Lower leg skin (tissue), 3 donors: ENCODE measurements at regions not wholly inside any gene's neighbourhood (a gene's known extent, or its start where the extent isn't known, plus 50 kb on each side); places are given as distances from the start of the nearest gene placed in this dataset.

Experiments
- POLR2A ChIP-seq, 2 donors: fragments of 450-650 bp; IDR thresholded peaks; one replicate each; pipeline ENCODE4 v1.6.1; 2016 to 2017; ENCODE audit warnings: antibody characterized with exemption in 2 of 2, mild to moderate bottlenecking in 1 of 2, moderate library complexity in 1 of 2
- TF ChIP-seq, protein P1 (sequence below), 3 donors: fragments of 450-650 bp; IDR thresholded peaks; one replicate each; pipeline ENCODE4 v1.5.1; 2016; ENCODE audit warnings: antibody characterized with exemption in 3 of 3, mild to moderate bottlenecking in 3 of 3, moderate library complexity in 2 of 3

DNA sequence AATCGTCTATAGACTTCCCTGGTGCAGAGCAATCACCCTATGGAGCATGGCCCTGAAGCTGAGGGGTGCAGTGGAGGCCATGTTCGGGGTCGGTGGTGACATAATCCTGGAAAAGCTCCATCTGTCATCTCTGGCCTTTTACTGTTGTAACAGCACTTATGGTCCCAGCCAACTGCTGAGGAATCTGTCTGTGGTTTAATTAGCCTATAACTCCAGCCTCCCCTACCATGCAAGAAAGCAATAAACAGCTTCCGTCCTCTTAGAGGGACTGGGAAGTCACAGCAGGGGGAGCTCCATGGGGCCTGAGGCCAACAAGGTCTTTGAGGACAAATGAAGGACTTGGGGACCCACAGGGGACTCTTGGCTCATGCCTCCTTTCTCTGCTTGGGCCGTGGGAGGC, 159.1 kb upstream of the NECTIN1 start:
- no peak for TF ChIP-seq POLR2A (IDR thresholded peaks at IDR 0.05)
- TF ChIP-seq, protein P1, sequence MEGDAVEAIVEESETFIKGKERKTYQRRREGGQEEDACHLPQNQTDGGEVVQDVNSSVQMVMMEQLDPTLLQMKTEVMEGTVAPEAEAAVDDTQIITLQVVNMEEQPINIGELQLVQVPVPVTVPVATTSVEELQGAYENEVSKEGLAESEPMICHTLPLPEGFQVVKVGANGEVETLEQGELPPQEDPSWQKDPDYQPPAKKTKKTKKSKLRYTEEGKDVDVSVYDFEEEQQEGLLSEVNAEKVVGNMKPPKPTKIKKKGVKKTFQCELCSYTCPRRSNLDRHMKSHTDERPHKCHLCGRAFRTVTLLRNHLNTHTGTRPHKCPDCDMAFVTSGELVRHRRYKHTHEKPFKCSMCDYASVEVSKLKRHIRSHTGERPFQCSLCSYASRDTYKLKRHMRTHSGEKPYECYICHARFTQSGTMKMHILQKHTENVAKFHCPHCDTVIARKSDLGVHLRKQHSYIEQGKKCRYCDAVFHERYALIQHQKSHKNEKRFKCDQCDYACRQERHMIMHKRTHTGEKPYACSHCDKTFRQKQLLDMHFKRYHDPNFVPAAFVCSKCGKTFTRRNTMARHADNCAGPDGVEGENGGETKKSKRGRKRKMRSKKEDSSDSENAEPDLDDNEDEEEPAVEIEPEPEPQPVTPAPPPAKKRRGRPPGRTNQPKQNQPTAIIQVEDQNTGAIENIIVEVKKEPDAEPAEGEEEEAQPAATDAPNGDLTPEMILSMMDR (IDR thresholded peaks at IDR 0.05), result no peak
